OCI-LY1 (cell line): ENCODE measurements at regions not wholly inside any gene's neighbourhood (a gene's known extent, or its start where the extent isn't known, plus 50 kb on each side); places are given as distances from the start of the nearest gene placed in this dataset.

ENCODE experiments used
- CTCF ChIP-seq: fragments of 200-600 bp; sonication (generic), shearing (Covaris generic); IDR thresholded peaks from 2 replicates; pipeline ENCODE4 v1.5.1; 2017; ENCODE audit warnings: mild to moderate bottlenecking, antibody characterized with exemption, low read length, moderate library complexity, mixed read lengths
- EZH2 ChIP-seq: fragments of 200-600 bp; sonication (generic), shearing (Covaris generic); IDR thresholded peaks from 2 replicates; pipeline ENCODE4 v1.8.0; 2017; ENCODE audit warnings: borderline replicate concordance, mixed run types, mild to moderate bottlenecking, antibody characterized with exemption, low read length, moderate library complexity, mixed read lengths

- TF ChIP-seq CTCF: no peak
- TF ChIP-seq EZH2: no peak
Measured at GRCh38 chr14:105941226-105942166, 415.1 kb downstream of the TMEM121 start.
